T-helper 1 cell treated with Interleukin-12 subunit alpha and Interleukin-12 subunit beta and Interleukin-4 antibody, amounts not matched to agents 30 ng/mL and 1 ng/mL, for 36 hours (primary cell): ENCODE measurements at regions not wholly inside any gene's neighbourhood (a gene's known extent, or its start where the extent isn't known, plus 50 kb on each side); places are given as distances from the start of the nearest gene placed in this dataset.

Experiments used
- intact Hi-C: fragments of 100-400 bp; cut with micrococcal nuclease; formaldehyde crosslinking; loops from one replicate; pipeline ENCODE4 v1.15.1; 2024

- intact Hi-C loops, result no loop called here
Observed at GRCh38 chr6:1201547-1202200, 110.2 kb upstream of the FOXQ1 start.

- intact Hi-C loops, result no loop called here
Observed at GRCh38 chr6:1200409-1201101, 111.3 kb upstream of the FOXQ1 start.

- intact Hi-C loops, result no loop called here
Observed at GRCh38 chr6:1200081-1200408, 111.9 kb upstream of the FOXQ1 start.

GRCh38 chr6:1197309-1197708 lies 114.6 kb upstream of the FOXQ1 start:
- intact Hi-C loops, result no loop called here

- intact Hi-C loops, result no loop called here
Observed at GRCh38 chr6:1191141-1191630, 120.7 kb upstream of the FOXQ1 start.

- intact Hi-C loops, result no loop called here
Observed at GRCh38 chr6:1190366-1190765, 121.5 kb upstream of the FOXQ1 start.

GRCh38 chr6:1188199-1188598 lies 123.7 kb upstream of the FOXQ1 start:
- intact Hi-C loops, result no loop called here

GRCh38 chr6:1187293-1188131 lies 124.4 kb upstream of the FOXQ1 start:
- intact Hi-C loops, result no loop called here

GRCh38 chr6:1184318-1184717 lies 127.6 kb upstream of the FOXQ1 start:
- intact Hi-C loops, result no loop called here

GRCh38 chr6:1182722-1183521 lies 129.0 kb upstream of the FOXQ1 start:
- intact Hi-C loops, result no loop called here

- intact Hi-C loops, result no loop called here
Observed at GRCh38 chr6:1181939-1182605, 129.8 kb upstream of the FOXQ1 start.

GRCh38 chr6:1179571-1180459 lies 132.1 kb upstream of the FOXQ1 start:
- intact Hi-C loops, result no loop called here

GRCh38 chr6:1178590-1178989 lies 133.3 kb upstream of the FOXQ1 start:
- intact Hi-C loops, result no loop called here

- intact Hi-C loops, result no loop called here
Observed at GRCh38 chr6:1176567-1176966, 135.3 kb upstream of the FOXQ1 start.

- intact Hi-C loops, result no loop called here
Observed at GRCh38 chr6:1175877-1176276, 136.0 kb upstream of the FOXQ1 start.

- intact Hi-C loops, result no loop called here
Observed at GRCh38 chr6:1170794-1171193, 141.1 kb upstream of the FOXQ1 start.

- intact Hi-C loops, result no loop called here
Observed at GRCh38 chr6:1164600-1164999, 147.3 kb upstream of the FOXQ1 start.

- intact Hi-C loops, result no loop called here
Observed at GRCh38 chr6:1163501-1163900, 148.4 kb upstream of the FOXQ1 start.

GRCh38 chr6:1162367-1163275 lies 149.3 kb upstream of the FOXQ1 start:
- intact Hi-C loops, result no loop called here
